ENCODE measurements at regions not wholly inside any gene's neighbourhood (a gene's known extent, or its start where the extent isn't known, plus 50 kb on each side); places are given as distances from the start of the nearest gene placed in this dataset.

DNA sequence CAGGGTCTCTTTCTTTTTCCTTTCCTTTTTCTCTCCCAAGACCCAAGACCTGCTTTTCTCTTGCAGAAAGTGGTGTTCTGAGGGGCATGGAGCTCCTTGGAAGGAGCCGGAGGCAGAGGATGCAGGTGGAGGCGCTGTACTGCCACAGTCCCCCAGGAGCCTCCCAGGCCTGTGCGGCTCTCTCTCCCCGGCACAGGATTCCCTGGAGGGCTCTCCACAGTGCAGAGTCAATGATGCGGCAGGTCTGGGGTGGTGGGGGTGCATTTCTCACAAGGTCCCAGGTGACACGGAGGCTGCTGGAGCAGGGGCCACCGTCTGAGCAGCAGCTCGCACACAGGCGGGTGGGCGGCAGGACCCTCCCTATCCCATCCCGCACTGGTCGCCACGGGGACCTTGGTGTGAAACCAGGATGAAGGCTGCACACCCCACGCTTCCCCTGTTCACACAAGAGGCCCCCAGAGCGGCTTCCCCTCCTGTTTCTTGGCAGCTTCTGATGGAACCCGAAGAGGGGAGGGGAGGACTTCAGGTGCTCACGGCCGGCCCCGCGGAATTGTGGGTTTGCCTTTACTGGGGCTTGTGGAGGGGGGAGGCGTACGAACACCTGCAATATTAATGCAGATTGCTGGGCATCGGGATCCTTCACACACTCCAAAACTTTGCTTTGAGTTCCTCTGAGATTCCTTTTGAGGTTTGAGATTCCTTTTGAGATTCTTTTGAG is 186.9 kb downstream of the ENGASE start:
- no peak for DNase-seq
- Histone ChIP-seq H3K36me3 (ENCODE audit: control insufficient read depth, insufficient read depth, low read length) (no peaks in the 10 kb centered on the region), H3K4me1 (ENCODE audit: control insufficient read depth, insufficient read depth, low read length) (no peaks in the 10 kb centered on the region), H3K27me3 (ENCODE audit: control insufficient read depth, insufficient read depth, low read length) (peaks cover 39% of the 10 kb centered on the region), H3K27ac (ENCODE audit: low read length) (no peak overlapping the region), H3K9me3 (replicated peaks; ENCODE audit: control insufficient read depth, low read depth, low read length) (no peaks in the 10 kb centered on the region), H3K4me3 (ENCODE audit: low read length) (no peak overlapping the region)
- 30% methylated on average over 12 of the region's 23 CpGs for WGBS (ENCODE audit: insufficient coverage)

DNA sequence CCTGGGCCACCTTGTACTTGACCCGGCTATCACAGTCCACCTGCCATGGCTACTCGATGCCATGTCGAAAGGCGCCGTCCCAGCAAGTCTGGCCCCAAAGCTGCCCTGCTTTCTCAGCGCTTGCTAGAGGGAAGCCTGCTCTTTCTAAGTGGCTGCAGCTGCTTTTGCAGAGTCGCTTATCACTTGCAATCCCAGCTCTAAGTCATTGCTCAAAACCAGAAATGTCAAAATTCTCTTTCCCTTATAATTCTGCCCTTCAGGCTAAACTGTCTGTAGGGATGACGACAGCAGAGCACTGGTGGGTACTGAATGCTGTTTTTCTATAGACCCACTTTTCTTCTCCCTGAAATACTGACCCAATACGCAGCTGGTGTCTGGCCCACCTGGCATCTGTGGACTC is 184.2 kb downstream of the ENGASE start:
- Histone ChIP-seq H3K36me3 (ENCODE audit: control insufficient read depth, insufficient read depth, low read length) (no peaks in the 10 kb centered on the region), H3K27ac (ENCODE audit: low read length) (no peak overlapping the region), H3K27me3 (ENCODE audit: control insufficient read depth, insufficient read depth, low read length) (peaks cover 28% of the 10 kb centered on the region), H3K9me3 (replicated peaks; ENCODE audit: control insufficient read depth, low read depth, low read length) (no peaks in the 10 kb centered on the region), H3K4me1 (ENCODE audit: control insufficient read depth, insufficient read depth, low read length) (no peaks in the 10 kb centered on the region), H3K4me3 (ENCODE audit: low read length) (no peak overlapping the region)
- no peak for DNase-seq
- 68% methylated on average over 7 of the region's 9 CpGs for WGBS (ENCODE audit: insufficient coverage)

DNA sequence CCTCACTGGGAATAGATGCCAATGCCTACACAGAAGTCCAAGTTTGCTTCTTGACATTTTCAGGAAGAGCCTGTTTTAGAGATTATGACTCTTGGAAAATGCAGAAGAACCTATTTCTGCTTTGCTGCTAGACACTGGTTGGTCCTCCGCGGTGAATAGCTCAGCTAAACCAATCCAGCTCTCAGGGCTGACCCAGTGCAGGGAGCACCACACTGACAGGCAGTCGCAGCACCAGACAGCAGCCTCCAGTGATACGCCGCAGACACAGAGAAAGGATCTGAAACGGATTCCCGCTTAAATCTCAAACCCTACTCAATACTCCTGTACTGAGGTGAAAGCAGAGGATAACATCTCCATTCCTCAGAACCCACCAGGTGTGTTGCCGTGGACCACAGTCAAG is 183.4 kb downstream of the ENGASE start:
- H3K27me3 ChIP-seq (ENCODE audit: control insufficient read depth, insufficient read depth, low read length) = peaks cover 30% of the 10 kb centered on the region
- no peak overlapping the region for H3K27ac ChIP-seq (ENCODE audit: low read length)
- H3K9me3 ChIP-seq (replicated peaks; ENCODE audit: control insufficient read depth, low read depth, low read length) = no peaks in the 10 kb centered on the region
- H3K4me3 ChIP-seq (ENCODE audit: low read length) = no peak overlapping the region
- no peaks in the 10 kb centered on the region for H3K4me1 ChIP-seq (ENCODE audit: control insufficient read depth, insufficient read depth, low read length)
- H3K36me3 ChIP-seq (ENCODE audit: control insufficient read depth, insufficient read depth, low read length) = no peaks in the 10 kb centered on the region
- 35% methylated on average over 3 of the region's 8 CpGs for WGBS (ENCODE audit: insufficient coverage)
- peak; percentile 78 for DNase-seq

- no peaks in the 10 kb centered on the region for H3K4me1 ChIP-seq (ENCODE audit: control insufficient read depth, insufficient read depth, low read length)
- H3K27me3 ChIP-seq (ENCODE audit: control insufficient read depth, insufficient read depth, low read length) = peaks cover 29% of the 10 kb centered on the region
- no peak overlapping the region for H3K4me3 ChIP-seq (ENCODE audit: low read length)
- no peaks in the 10 kb centered on the region for H3K9me3 ChIP-seq (replicated peaks; ENCODE audit: control insufficient read depth, low read depth, low read length)
- WGBS (ENCODE audit: insufficient coverage) = 67% methylated on average over 6 of the region's 14 CpGs
- no peaks in the 10 kb centered on the region for H3K36me3 ChIP-seq (ENCODE audit: control insufficient read depth, insufficient read depth, low read length)
- no peak overlapping the region for H3K27ac ChIP-seq (ENCODE audit: low read length)
- no peak for DNase-seq
These were observed 181.4 kb downstream of the ENGASE start for GRCh38 chr17:79255926-79256585.

DNA sequence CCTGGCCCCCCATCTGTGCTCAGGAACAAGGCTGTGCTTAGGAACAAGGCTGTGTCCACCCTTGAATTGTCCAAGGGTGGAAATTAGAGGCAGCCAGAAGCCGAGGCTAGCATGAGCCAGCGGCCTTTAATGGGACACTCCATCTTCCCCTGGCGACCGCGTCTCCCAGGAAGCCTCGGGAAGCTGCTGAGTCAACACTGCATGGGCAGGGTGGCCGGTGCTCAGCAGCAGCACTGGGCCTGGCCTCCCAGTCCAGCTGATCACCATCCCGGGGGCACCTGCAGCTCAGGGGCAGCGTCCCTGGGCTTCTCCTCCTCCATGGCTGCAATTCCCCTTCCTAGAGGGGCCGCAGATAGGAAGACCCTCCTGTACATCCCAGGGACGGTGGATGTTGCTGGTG is 180.8 kb downstream of the ENGASE start:
- Histone ChIP-seq H3K4me1 (ENCODE audit: control insufficient read depth, insufficient read depth, low read length) (no peaks in the 10 kb centered on the region), H3K27ac (ENCODE audit: low read length) (no peak overlapping the region), H3K4me3 (ENCODE audit: low read length) (no peak overlapping the region), H3K9me3 (replicated peaks; ENCODE audit: control insufficient read depth, low read depth, low read length) (no peaks in the 10 kb centered on the region), H3K36me3 (ENCODE audit: control insufficient read depth, insufficient read depth, low read length) (no peaks in the 10 kb centered on the region), H3K27me3 (ENCODE audit: control insufficient read depth, insufficient read depth, low read length) (peaks cover 30% of the 10 kb centered on the region)
- no peak for DNase-seq
- 78% methylated on average over 7 of the region's 11 CpGs for WGBS (ENCODE audit: insufficient coverage)

- no peak for DNase-seq
- Histone ChIP-seq H3K36me3 (ENCODE audit: control insufficient read depth, insufficient read depth, low read length) (no peaks in the 10 kb centered on the region), H3K27ac (ENCODE audit: low read length) (no peak overlapping the region), H3K27me3 (ENCODE audit: control insufficient read depth, insufficient read depth, low read length) (peaks cover 30% of the 10 kb centered on the region), H3K9me3 (replicated peaks; ENCODE audit: control insufficient read depth, low read depth, low read length) (no peaks in the 10 kb centered on the region), H3K4me1 (ENCODE audit: control insufficient read depth, insufficient read depth, low read length) (no peaks in the 10 kb centered on the region), H3K4me3 (ENCODE audit: low read length) (no peak overlapping the region)
- 92% methylated on average over 2 of the region's 6 CpGs for WGBS (ENCODE audit: insufficient coverage)
These were observed 180.4 kb downstream of the ENGASE start for GRCh38 chr17:79255046-79255445.

DNA sequence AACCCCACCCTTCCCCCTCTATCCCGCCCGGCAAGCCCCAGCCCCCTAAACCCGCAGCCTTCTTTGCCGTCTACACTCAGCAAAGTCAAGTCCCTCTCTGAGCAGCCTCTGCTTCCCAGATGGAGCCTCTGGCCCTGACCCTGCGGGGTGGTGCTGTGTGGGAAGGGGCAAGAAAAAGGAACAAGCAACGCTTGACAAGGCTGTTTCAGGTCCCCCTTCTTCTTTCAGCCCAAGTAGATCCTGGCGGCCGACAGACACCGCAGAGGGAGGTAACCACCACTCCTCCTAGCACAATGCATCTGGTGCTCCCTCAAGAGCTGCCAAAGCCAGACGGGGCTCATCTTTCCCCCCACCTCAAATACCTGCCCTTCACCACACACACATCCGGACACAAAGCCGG is 178.3 kb downstream of the ENGASE start:
- peaks cover 43% of the 10 kb centered on the region for H3K27me3 ChIP-seq (ENCODE audit: control insufficient read depth, insufficient read depth, low read length)
- DNase-seq = no peak
- WGBS (ENCODE audit: insufficient coverage) = 28% methylated on average over 7 of the region's 12 CpGs

DNA sequence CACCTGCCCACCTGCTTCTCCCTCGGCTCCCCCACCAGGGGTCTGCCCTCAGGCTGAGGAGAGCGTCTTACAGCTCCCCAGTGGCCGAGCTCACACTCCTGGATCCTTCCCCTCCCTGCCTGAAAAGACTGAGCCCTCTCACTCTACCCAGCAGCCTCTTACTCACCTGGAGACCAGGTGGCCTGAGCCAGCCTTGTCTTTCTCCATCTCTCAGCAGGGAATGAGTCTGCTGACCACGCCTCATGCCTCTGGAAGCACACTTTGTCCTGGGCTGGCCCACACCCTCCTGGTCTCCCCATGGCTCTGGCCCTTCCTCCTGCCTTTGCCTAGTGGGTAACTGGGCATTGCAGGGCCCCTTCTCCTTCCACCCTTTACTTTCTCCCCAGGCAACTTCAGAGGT is 177.2 kb downstream of the ENGASE start:
- Histone ChIP-seq H3K9me3 (replicated peaks; ENCODE audit: control insufficient read depth, low read depth, low read length) (no peaks in the 10 kb centered on the region), H3K27me3 (ENCODE audit: control insufficient read depth, insufficient read depth, low read length) (peaks cover 39% of the 10 kb centered on the region), H3K27ac (ENCODE audit: low read length) (no peak overlapping the region), H3K36me3 (ENCODE audit: control insufficient read depth, insufficient read depth, low read length) (no peaks in the 10 kb centered on the region), H3K4me1 (ENCODE audit: control insufficient read depth, insufficient read depth, low read length) (no peaks in the 10 kb centered on the region), H3K4me3 (ENCODE audit: low read length) (no peak overlapping the region)
- 60% methylated on average over 4 of the region's 4 CpGs for WGBS (ENCODE audit: insufficient coverage)
- DNase-seq = no peak

More for the DNA sequence above, 178.3 kb downstream of the ENGASE start:
- Histone ChIP-seq H3K36me3 (ENCODE audit: control insufficient read depth, insufficient read depth, low read length) (no peaks in the 10 kb centered on the region), H3K4me3 (ENCODE audit: low read length) (no peak overlapping the region), H3K9me3 (replicated peaks; ENCODE audit: control insufficient read depth, low read depth, low read length) (no peaks in the 10 kb centered on the region), H3K4me1 (ENCODE audit: control insufficient read depth, insufficient read depth, low read length) (no peaks in the 10 kb centered on the region), H3K27ac (ENCODE audit: low read length) (no peak overlapping the region)

DNA sequence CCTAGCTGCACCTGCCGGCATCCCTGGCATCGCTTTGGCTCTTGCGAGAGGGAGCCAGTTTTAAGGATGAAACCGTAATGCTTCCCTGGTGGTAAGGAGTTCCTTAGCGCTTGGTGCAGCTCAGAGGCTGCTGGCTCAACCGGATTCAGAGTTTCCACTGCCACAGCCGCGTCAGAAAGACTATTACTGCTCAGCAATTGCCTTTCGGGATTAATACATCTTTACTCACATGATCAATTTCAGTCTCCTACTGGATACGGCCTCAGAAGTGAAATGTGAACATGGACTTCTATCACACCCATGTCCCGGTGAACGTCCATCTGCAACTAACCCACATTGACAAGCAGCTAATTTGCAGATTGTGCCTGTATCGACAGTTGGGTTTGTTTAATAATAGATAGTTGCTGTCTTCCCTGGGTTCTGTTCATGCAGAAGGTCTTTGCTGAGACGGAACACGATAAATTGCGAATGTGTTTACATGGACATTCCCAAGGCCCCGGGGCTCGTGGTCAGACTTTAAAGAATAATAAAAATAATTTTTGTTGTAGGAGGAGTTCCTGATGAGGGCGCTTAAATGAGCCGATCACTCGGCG is 175.4 kb downstream of the ENGASE start:
- 79% methylated on average over 12 of the region's 22 CpGs for WGBS (ENCODE audit: insufficient coverage)
- DNase-seq = no peak
- no peaks in the 10 kb centered on the region for H3K36me3 ChIP-seq (ENCODE audit: control insufficient read depth, insufficient read depth, low read length)
- no peaks in the 10 kb centered on the region for H3K4me1 ChIP-seq (ENCODE audit: control insufficient read depth, insufficient read depth, low read length)
- no peak overlapping the region for H3K27ac ChIP-seq (ENCODE audit: low read length)
- H3K4me3 ChIP-seq (ENCODE audit: low read length) = no peak overlapping the region
- H3K9me3 ChIP-seq (replicated peaks; ENCODE audit: control insufficient read depth, low read depth, low read length) = no peaks in the 10 kb centered on the region
- peaks cover 44% of the 10 kb centered on the region for H3K27me3 ChIP-seq (ENCODE audit: control insufficient read depth, insufficient read depth, low read length)

DNA sequence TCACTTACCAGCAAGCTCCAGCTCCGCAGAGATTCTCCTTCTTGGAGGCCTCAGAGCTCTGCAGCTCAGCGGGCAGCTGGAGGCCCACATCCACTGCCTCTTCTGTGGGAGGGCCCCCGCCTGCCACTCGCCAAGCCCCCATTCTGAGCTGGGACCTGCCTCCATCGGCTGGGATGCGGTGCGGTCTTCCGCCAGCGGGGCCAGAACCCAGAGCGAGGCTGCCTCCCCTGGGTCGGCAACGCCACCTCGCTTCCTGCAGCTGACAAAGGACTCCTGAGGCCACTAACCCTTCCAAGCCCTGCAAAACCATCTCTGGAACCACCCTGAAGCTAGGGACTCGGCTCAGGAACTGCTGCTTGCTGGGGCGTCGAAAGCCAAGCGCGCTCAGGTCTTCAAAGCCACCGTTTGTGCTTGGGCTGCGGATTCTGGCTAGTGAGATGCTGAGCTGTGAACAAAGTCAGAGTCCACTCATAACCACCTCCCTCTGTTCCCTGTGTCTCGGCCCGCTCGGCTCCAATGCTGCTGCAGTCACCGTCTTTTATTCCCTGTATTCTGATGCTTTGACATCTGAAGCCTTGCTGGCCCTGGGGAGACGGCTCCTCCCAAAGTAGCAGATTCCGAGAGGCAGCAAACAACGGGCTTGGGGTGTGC is 174.3 kb downstream of the ENGASE start:
- Histone ChIP-seq H3K9me3 (replicated peaks; ENCODE audit: control insufficient read depth, low read depth, low read length) (no peaks in the 10 kb centered on the region), H3K4me3 (ENCODE audit: low read length) (no peak overlapping the region), H3K27me3 (ENCODE audit: control insufficient read depth, insufficient read depth, low read length) (peaks cover 41% of the 10 kb centered on the region), H3K27ac (ENCODE audit: low read length) (no peak overlapping the region), H3K36me3 (ENCODE audit: control insufficient read depth, insufficient read depth, low read length) (no peaks in the 10 kb centered on the region), H3K4me1 (ENCODE audit: control insufficient read depth, insufficient read depth, low read length) (no peaks in the 10 kb centered on the region)
- WGBS (ENCODE audit: insufficient coverage) = 53% methylated on average over 26 of the region's 27 CpGs
- DNase-seq = no peak

All from muscle of leg (tissue), 3 donors.